Stimulated activated CD8-positive, alpha-beta memory T cell treated with anti-CD3 and anti-CD28 coated beads, Interleukin-12 subunit alpha, Interleukin-12 subunit beta, amount 100 ng/mL, for 24 hours (primary cell): ENCODE measurements at regions not wholly inside any gene's neighbourhood (a gene's known extent, or its start where the extent isn't known, plus 50 kb on each side); places are given as distances from the start of the nearest gene placed in this dataset.
A peak's percentile ranks its signal among the peaks of the same experiment; 100 is the strongest.
"Not testable (repeated sequence)": the region's sequence is repeated elsewhere in the genome, so short reads cannot be mapped to it uniquely, and the experiment has no call there.

Experiments used
- DNase-seq: peaks from one replicate; pipeline ENCODE4 v3.0.0-alpha.2; 2020; ENCODE audit errors: extremely low read depth

GRCh38 chrX:9269134-9269533 is 195.7 kb upstream of the TBL1X start:
- DNase-seq, result no peak

DNA sequence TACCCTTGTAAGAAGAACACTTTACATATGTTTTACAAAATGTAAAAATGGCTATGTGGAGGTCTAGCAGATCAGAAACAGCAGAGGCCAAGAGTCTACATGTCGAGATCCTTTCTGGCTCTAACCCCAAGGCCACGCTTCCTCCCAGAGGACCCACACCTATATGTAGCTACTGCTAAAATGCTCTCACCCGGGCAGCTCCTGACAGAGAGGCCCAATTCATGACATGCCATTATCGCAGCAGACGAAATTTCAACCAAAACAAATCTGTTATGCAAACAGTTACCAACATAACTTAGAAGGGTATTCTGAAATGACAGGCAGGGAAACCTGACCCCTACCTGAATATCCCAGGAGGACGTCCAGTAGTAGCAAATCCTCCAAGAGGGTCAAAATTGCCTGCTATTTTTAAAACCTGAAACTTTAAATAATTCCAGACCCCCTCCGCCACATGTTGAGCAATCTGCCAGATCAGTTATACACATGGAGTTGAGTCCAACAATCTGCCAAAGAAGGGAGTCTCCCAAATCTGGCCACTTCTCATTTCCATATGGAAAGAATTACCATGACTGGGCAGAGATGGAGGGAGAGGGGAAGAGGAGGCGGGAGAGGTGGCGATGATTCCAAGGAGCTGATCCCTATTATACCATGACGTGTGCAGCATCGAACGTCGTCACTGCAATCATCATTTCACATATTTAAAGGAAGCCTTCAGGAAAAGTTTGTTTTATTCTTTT is 192.9 kb upstream of the TBL1X start:
- DNase-seq, result no peak

DNA sequence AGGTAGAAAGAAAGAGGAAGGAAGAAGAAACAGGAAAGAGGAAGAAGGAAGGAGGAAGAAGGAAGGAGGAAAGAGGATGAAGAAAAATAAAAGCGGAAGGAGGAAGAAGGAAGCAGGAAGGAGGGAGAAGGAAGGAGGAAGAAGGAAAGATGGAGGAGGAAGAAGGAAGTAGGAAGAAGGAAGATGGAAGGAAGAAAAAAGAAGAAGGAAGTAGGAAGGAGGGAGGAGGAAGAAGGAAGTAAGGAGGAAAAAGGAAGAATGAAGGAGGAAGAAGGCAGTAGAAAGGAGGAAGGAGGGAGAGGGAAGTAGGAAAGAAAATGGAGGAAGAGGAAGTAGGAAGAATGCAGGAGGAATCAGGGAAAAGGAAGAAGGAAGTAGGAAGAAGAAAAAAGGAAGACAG is 191.1 kb upstream of the TBL1X start:
- DNase-seq, result no peak

DNA sequence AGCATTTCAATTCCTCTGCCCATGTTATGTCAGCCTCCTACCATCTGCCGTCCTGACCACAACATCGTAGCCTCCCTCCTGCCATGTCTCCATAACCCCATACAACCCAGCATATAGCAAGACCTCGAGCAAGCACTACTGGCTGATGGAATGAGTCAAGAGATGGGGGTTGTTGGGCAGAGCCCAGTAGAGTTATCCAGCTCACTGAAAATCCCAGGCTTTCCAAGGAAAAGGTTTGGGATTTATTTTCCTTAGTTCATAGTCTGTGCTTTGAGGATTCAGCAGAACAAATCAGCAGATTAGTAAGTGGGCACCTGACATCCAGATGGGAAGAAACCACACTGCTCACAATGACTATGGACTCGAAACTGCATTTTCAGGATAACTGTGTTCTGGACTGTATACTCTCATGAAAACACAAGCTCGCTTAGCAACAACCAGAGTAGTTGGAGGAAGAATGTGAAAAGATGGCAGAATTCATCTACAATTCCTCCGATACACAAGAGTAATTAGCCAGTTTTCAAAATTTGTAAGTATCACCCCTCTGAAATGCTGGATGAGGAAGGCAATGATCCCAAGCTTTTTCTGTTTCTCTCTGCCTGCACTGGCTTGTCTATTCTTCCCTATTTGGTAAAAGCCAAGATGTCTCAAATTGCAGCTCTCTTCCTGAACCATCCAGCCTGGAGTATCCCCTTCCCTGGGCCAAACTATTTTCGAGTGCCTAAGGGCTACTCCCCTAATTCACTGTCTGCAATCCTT is 186.2 kb upstream of the TBL1X start:
- no peak for DNase-seq

DNA sequence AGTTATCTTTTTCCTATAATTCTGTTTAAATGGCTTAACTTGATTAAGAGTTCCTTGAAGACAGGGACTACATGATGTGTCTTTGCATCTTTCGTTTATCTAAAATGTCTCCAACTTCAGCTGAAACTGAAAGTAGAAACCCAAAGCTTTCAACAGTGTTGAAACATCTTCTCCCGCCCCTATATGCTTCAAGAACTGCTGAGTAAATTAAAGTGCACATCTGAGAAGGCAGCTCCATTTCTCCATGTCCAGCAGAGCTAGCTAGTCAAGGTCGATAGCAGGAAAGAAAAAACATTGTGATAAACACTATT is 185.7 kb upstream of the TBL1X start:
- no peak for DNase-seq

GRCh38 chrX:9280831-9281230 is 184.0 kb upstream of the TBL1X start:
- no peak for DNase-seq

GRCh38 chrX:9282325-9282724 is 182.5 kb upstream of the TBL1X start:
- no peak for DNase-seq

DNA sequence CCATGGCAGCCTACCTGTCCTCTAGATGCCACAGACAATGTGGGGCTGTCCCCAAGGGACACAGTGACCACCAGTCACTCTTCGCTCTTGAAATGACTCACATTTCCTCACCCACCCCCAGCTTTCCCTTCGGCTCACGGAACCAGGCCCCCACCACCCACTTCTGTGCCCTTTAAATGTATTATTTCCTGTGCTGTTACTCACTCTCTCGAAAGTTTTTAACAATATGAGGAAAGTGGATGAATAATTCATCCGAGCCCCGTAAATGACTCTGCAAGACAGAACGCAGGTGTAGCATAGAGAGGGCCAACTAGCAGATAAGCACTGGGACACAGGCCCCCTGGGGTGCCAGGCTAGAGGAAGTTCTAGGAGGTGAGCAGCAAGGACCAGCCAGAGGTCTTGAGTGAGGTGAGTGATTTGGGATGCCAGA is 179.5 kb upstream of the TBL1X start:
- peak; percentile 20 for DNase-seq

DNA sequence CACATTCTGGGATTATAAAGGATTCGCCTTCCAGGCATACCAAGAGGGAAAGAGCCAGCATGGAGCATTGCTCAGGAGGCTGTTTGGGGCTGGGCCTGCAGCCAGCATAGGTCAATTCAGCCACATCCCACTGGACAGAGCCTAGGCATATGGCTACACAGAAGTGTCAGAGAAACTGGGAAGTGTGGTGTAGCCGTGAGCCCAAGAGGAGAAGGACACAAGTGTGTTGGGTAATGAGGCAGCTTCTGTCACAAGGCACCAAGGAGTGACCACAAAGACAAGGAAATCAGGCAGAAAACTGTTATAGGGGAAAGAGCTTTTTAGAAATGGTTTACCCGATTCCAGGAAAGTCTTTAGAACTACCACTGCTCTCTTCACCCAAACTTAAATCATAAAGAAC is 178.6 kb upstream of the TBL1X start:
- no peak for DNase-seq

DNA sequence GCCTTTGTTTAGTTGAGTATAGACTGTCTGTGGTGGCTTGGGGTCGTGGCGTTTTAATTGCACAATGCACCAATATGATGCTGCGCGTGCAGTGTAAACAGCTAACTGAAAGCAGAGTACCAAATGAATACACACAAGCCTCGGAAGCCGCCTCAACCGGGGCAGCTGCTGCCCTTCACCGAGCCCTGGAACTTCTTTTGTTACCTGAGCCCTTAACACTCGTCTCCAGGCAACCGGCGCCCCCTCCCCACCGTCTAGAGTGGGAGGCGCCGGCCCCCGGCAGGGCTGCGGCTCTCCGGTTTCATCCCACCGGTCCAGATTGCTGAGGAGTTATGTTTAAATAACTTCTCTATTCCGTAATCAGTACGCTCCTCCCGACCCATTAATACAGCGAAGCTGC is 173.2 kb upstream of the TBL1X start:
- DNase-seq, result no peak

GRCh38 chrX:9293051-9293496 is 171.8 kb upstream of the TBL1X start:
- DNase-seq, result no peak

GRCh38 chrX:9293903-9294302 is 171.0 kb upstream of the TBL1X start:
- no peak for DNase-seq

DNA sequence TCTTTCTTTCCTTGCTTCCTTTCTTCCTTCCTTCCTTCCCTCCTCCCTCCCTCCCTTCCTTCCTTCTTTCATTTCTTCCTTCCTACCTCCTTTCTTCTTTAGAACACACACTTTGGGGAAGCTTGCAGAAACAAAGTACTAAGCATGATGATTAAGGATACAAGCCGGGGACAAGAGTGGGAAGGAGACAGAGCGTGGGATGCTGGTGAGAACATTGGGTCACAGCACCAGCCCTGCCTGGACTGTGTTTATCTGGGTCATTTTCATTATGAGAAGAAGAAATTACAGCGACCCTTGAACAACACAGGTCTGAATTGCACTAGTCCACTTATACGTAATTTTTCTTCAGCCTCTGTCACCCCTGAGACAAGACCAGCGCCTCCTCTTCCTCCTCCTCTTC is 169.3 kb upstream of the TBL1X start:
- DNase-seq, result no peak

GRCh38 chrX:9298221-9298620 is 166.6 kb upstream of the TBL1X start:
- DNase-seq, result no peak

- not testable (repeated sequence) for DNase-seq
These were observed 165.2 kb upstream of the TBL1X start for GRCh38 chrX:9299681-9300080.

GRCh38 chrX:9301836-9302235 is 163.0 kb upstream of the TBL1X start:
- DNase-seq, result no peak

DNA sequence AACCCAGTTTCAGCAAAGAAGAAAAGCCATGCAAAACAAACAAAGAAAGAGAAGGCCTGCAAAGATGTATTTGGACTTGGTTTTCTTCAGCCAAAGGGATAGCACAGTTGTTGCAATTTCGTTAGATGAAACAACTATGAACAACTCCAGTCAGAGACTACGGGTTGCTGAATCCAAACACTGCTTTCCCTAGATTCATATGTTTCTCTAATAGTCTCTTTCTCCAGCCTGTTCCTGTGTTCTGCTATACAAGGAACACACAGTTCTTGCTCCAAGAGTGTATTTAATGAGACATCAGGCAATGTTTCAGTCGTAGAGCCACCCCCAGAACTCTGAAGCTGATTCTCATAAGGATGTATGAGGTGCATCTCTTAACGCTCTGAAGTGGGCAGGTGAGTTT is 162.5 kb upstream of the TBL1X start:
- DNase-seq, result no peak

DNA sequence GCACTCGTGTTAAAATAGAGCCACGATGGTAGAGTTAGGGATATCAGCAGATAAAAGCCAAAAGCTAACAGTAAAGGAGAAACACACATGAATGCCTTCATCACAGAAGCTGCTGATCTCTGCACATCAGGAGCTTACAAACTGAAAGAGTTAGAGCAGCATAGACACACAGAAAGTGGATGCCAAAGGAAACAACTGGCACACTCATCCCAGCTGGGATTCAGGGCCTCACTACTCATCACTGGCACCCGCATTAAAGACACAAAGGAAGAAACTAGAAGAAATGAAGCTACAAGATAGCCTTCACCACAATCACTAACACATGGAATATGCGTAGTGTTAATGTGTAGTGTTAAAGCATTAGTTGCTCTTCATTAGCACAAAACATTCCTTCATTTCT is 156.4 kb upstream of the TBL1X start:
- no peak for DNase-seq

GRCh38 chrX:9310616-9311015 is 154.2 kb upstream of the TBL1X start:
- DNase-seq, result no peak

- DNase-seq, result no peak
These were observed 153.3 kb upstream of the TBL1X start for GRCh38 chrX:9311421-9312160.

GRCh38 chrX:9312922-9313867 is 151.7 kb upstream of the TBL1X start:
- peak; percentile 54 for DNase-seq

DNA sequence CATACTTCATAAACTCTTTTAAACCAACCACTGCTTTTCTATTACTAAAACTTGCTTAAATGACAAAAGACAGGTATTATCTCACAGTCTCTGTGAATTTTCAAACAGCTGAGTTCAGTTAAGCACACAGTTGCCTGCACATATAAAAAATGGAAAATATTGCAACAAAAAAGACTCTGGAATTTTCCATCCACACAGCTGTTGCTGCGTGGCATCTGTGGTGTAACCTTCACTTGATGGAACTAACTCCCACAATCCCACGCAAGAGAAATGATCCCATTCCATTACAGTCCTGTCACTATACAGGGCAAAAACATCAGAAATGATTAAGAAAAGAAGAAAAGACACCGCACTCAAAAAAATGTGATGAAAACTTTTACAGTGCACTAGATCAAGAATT is 149.8 kb upstream of the TBL1X start:
- no peak for DNase-seq
